Heart left ventricle (tissue), 16 donors: ENCODE measurements at regions not wholly inside any gene's neighbourhood (a gene's known extent, or its start where the extent isn't known, plus 50 kb on each side); places are given as distances from the start of the nearest gene placed in this dataset.

ENCODE experiments used
- ATAC-seq, 4 donors: fragments of 200-7000 bp; cut with Tn5 transposase; one replicate each; pipeline ENCODE4 v1.9.1; 2020 to 2022; ENCODE audit warnings: moderate library complexity in 4 of 4, mild to moderate bottlenecking in 3 of 4, moderate number of reproducible peaks in 1 of 4
- DNase-seq, 5 donors: peaks; one replicate each; pipeline ENCODE4 v3.0.0-alpha.2; 2020
- H3K27ac ChIP-seq, 12 donors: fragments of 200-600 bp; sonication (generic) in 4 of 12; one replicate each; pipeline versions ENCODE4 v1.5.0 to v1.8.0; 2016 to 2022; ENCODE audit warnings: mild to moderate bottlenecking in 2 of 12
- H3K27me3 ChIP-seq, 9 donors: fragments of 200-600 bp; sonication (generic) in 2 of 9; one replicate each; pipeline versions ENCODE4 v1.5.1 to v1.8.0; 2016 to 2022; ENCODE audit warnings: mild to moderate bottlenecking in 3 of 9
- H3K36me3 ChIP-seq, 9 donors: fragments of 200-600 bp; sonication (generic) in 2 of 9; one replicate each; pipeline versions ENCODE4 v1.5.0 to v1.8.0; 2018 to 2022; ENCODE audit warnings: mild to moderate bottlenecking in 2 of 9
- H3K4me1 ChIP-seq, 12 donors: fragments of 200-600 bp; sonication (generic) in 4 of 12; one replicate each; pipeline versions ENCODE4 v1.5.0 to v1.8.0; 2016 to 2022; ENCODE audit warnings: mild to moderate bottlenecking in 3 of 12
- H3K4me3 ChIP-seq, 12 donors: fragments of 200-600 bp; sonication (generic) in 4 of 12; one replicate each; pipeline versions ENCODE4 v1.5.0 to v1.8.0; 2017 to 2022; ENCODE audit warnings: mild to moderate bottlenecking in 9 of 12, moderate library complexity in 4 of 12
- H3K9me3 ChIP-seq, 12 donors: fragments of 200-600 bp; sonication (generic) in 4 of 12; one replicate each; pipeline versions ENCODE4 v1.5.0 to v1.8.0; 2016 to 2022; ENCODE audit warnings: mild to moderate bottlenecking in 1 of 12
- POLR2A ChIP-seq, 2 donors: fragments of 450-650 bp; IDR thresholded peaks; one replicate each; pipeline ENCODE4 v1.6.1; 2017; ENCODE audit warnings: antibody characterized with exemption in 2 of 2, mild to moderate bottlenecking in 2 of 2, moderate library complexity in 2 of 2
- WGBS, 4 donors: extraction: QIAGEN DNeasy Blood & Tissue Kit in 2 of 4; methylation state at CpG; one replicate each; pipeline versions ENCODE4 v1.1.5 to v1.1.7; 2013 to 2018; 5-methylcytosine and 5-hydroxymethylcytosine counted together
- intact Hi-C, 10 donors: fragments of 100-400 bp; cut with DNase I; formaldehyde crosslinking; loops; one replicate each; pipeline versions ENCODE4 v1.11.1 to v1.14.2; 2022
- TF ChIP-seq, protein P1 (sequence below), 12 donors: fragments of 200-600 bp; sonication (generic) in 4 of 12; IDR thresholded peaks; one replicate each; pipeline versions ENCODE4 v1.5.0 to v1.8.0; 2018 to 2022; ENCODE audit warnings: antibody characterized with exemption in 12 of 12, mild to moderate bottlenecking in 5 of 12
- donor health status: ischemic (EF 13 %, LVEDD 7.1; RV severe dilation, severe dysfunction).
- donor health status: healthy with polysubstance abuse.
- donor health status: DM: no; HTN: yes; CAD: no.
- donor health status: DM: no; HTN: no; CAD: no.
- donor health status: ischemic (EF 25% LVEDD 6.9; RV normal size, moderate dysfunction).
- donor health status: ischemic (EF 25% LVEDD 5.7; RV mildly dilated, moderate dysfunction).
- donor health status: healthy.
- donor health status: DM: yes; HTN: yes; CAD: no.
- donor health status: ischemic (EF 35%, LVEDD 5.7; RV mildly dilated, moderate dysfunction).
- donor health status: nonischemic (EF 11% LVEDD 7.7; RV severe dilation, severe dysfunction).
- donor health status: DM: yes; HTN: yes; CAD: no.
- donor health status: PGD.
- donor health status: ischemic (EF 29% LVEDD 5.4; RV normal size, mild dysfunction).
- donor health status: nonischemic (EF 23%, LVEDD 6.1; RV moderate dilation, normal function).

DNA sequence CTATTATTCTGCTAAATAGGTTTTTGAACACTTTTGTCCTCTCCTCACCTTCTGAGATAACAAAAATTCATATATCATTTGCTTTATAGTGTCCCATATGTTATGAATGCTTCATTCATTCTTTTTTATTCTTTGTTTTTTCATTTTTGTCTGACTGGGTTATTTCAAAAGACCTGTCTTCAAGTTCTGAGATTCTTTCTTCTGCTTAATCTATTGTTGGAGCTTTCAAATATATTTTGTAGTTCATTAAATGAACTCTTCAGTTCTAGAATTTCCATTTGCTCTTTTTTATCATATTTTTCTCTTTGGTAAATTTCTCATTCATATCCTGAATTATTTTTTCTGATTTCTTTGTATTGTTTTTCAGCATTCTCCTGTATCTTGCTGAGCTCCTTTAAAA, 53.1 kb upstream of the SCIN start:
- TF ChIP-seq, protein P1, sequence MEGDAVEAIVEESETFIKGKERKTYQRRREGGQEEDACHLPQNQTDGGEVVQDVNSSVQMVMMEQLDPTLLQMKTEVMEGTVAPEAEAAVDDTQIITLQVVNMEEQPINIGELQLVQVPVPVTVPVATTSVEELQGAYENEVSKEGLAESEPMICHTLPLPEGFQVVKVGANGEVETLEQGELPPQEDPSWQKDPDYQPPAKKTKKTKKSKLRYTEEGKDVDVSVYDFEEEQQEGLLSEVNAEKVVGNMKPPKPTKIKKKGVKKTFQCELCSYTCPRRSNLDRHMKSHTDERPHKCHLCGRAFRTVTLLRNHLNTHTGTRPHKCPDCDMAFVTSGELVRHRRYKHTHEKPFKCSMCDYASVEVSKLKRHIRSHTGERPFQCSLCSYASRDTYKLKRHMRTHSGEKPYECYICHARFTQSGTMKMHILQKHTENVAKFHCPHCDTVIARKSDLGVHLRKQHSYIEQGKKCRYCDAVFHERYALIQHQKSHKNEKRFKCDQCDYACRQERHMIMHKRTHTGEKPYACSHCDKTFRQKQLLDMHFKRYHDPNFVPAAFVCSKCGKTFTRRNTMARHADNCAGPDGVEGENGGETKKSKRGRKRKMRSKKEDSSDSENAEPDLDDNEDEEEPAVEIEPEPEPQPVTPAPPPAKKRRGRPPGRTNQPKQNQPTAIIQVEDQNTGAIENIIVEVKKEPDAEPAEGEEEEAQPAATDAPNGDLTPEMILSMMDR (IDR thresholded peaks at IDR 0.05): no peak
- no peak for TF ChIP-seq POLR2A (IDR thresholded peaks at IDR 0.05)
- no peak for DNase-seq
- Histone ChIP-seq H3K4me1 (no peaks in the 10 kb centered on the region), H3K36me3 (no peaks in the 10 kb centered on the region), H3K27me3 (peaks cover 0 to 2% (median 0%) of the 10 kb centered on the region in 9 donors), H3K27ac (no peak overlapping the region), H3K4me3 (no peak overlapping the region), H3K9me3 (peaks cover 0 to 26% (median 5%) of the 10 kb centered on the region in 12 donors)
- intact Hi-C loops: no loop called here
- ATAC-seq: no peak

DNA sequence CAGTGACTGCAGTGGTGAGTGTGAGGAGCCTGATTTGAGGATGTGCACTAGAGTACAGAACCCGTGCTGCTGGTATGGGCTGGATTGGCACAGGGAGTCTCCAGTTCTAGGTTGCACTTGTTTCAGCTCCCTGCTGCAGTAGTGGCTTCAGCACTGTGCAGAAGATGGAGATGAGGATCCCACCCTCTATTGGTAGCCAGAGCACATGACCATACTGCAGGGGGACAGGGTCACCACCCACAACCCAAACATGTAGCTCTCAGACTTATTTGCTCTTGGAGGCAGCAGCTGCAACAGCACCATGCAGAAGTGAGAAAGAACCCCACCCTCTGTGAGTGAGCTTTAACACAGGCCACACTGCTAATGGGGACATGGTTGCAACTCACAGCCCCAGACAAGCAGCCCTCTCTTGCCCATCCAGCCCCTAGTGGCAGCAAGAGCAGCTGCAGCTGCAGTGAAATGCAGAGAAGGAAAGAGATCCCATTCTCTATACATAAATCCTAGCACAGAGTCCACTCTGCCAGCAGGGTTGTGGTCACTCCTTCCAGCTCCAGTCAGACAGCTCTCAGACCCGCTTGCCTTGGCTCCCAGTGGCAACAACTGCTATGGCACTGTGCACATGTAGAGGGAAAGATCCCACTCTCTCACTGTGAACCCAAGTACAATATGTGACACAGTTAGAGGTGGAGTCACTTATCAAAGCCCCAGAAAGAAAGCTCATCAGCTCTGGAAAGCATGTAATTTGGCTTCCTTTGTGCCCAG, 51.4 kb upstream of the SCIN start:
- ATAC-seq (peak in 1 of 4 donors; percentile 15), DNase-seq (no peak)
- no peaks in the 10 kb centered on the region for H3K36me3 ChIP-seq
- no peaks in the 10 kb centered on the region for H3K4me1 ChIP-seq
- H3K27ac ChIP-seq: no peak overlapping the region
- peaks cover 0 to 26% (median 5%) of the 10 kb centered on the region in 12 donors for H3K9me3 ChIP-seq
- 65 to 77% (median 72%) methylated on average over 2 of the region's 2 CpGs for WGBS, 4 donors
- intact Hi-C loops: no loop called here
- peaks cover 0 to 4% (median 0%) of the 10 kb centered on the region in 9 donors for H3K27me3 ChIP-seq
- TF ChIP-seq POLR2A (IDR thresholded peaks at IDR 0.05): no peak
- TF ChIP-seq, protein P1 (IDR thresholded peaks at IDR 0.05): peak in 3 of 12 donors; percentile 9 to 14 (median 12)
- H3K4me3 ChIP-seq: no peak overlapping the region

DNA sequence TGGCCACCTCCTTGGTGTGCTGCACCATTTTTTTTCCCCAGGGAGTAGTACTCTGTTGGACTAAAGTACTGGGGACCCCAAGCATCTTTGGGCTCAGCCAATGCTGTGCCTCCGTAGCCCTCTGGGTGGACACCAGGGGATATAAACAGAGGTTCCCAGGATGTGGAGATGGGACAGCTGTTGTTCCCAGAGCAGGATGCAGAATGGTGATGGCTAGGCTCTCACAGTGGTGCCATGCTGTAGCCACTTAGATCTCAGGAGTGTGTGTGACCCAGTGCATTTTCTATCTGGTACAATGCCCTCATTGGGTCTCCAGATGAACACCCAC, 50.9 kb upstream of the SCIN start:
- intact Hi-C loops: loop anchor here in 8 of 10 donors (5.0 kb wide), 6 partner anchors 98 to 748 kb away; no protein-coding TSS in a partner anchor
- no peak overlapping the region for H3K4me3 ChIP-seq
- peaks cover 0 to 7% (median 0%) of the 10 kb centered on the region in 9 donors for H3K27me3 ChIP-seq
- 42 to 100% (median 45%) methylated on average over 1 of the region's 1 CpG; no CpG with 5 or more reads in 1 of the 4 donors for WGBS, 4 donors
- no peaks in the 10 kb centered on the region for H3K4me1 ChIP-seq
- ATAC-seq (no peak), DNase-seq (no peak)
- TF ChIP-seq, protein P1 (IDR thresholded peaks at IDR 0.05): no peak
- TF ChIP-seq POLR2A (IDR thresholded peaks at IDR 0.05): no peak
- no peaks in the 10 kb centered on the region for H3K36me3 ChIP-seq
- no peak overlapping the region for H3K27ac ChIP-seq
- H3K9me3 ChIP-seq: peaks cover 0 to 20% (median 3%) of the 10 kb centered on the region in 12 donors
